22Rv1 (cell line): ENCODE measurements at regions not wholly inside any gene's neighbourhood (a gene's known extent, or its start where the extent isn't known, plus 50 kb on each side); places are given as distances from the start of the nearest gene placed in this dataset.

ENCODE experiments used
- H3K27ac ChIP-seq: fragments of 450-650 bp; 2 replicates; pipeline ENCODE4 v1.5.1; 2017
- ZFX ChIP-seq: fragments of 450-650 bp; IDR thresholded peaks from 2 replicates; pipeline ENCODE4 v1.6.1; 2017; ENCODE audit warnings: antibody characterized with exemption, borderline replicate concordance
- TF ChIP-seq, protein P1 (sequence below): fragments of 450-650 bp; IDR thresholded peaks from 2 replicates; pipeline ENCODE4 v1.5.1; 2017; ENCODE audit warnings: mild to moderate bottlenecking

DNA sequence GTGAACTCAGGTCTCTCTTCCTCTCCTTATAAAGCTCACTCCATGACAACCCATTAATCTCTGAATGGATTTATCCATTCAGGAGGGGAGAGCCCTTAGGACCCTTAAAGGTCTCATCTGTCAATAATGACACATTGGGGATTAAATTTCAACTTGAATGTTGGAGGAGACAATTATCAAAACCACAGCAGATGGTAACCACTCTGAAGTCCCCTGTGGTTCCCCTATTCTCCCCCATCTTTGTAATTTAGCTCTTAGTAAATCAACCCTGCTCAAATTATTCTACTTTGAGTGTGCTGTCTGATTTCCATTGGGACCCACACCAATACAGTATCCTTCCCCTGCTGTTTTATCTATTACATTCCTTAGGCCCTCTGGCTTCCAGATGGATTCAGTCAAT is 72.0 kb upstream of the RAI14 start:
- no peak for TF ChIP-seq ZFX
- TF ChIP-seq, protein P1, sequence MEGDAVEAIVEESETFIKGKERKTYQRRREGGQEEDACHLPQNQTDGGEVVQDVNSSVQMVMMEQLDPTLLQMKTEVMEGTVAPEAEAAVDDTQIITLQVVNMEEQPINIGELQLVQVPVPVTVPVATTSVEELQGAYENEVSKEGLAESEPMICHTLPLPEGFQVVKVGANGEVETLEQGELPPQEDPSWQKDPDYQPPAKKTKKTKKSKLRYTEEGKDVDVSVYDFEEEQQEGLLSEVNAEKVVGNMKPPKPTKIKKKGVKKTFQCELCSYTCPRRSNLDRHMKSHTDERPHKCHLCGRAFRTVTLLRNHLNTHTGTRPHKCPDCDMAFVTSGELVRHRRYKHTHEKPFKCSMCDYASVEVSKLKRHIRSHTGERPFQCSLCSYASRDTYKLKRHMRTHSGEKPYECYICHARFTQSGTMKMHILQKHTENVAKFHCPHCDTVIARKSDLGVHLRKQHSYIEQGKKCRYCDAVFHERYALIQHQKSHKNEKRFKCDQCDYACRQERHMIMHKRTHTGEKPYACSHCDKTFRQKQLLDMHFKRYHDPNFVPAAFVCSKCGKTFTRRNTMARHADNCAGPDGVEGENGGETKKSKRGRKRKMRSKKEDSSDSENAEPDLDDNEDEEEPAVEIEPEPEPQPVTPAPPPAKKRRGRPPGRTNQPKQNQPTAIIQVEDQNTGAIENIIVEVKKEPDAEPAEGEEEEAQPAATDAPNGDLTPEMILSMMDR, result no peak
- H3K27ac ChIP-seq, result no peak overlapping the region

DNA sequence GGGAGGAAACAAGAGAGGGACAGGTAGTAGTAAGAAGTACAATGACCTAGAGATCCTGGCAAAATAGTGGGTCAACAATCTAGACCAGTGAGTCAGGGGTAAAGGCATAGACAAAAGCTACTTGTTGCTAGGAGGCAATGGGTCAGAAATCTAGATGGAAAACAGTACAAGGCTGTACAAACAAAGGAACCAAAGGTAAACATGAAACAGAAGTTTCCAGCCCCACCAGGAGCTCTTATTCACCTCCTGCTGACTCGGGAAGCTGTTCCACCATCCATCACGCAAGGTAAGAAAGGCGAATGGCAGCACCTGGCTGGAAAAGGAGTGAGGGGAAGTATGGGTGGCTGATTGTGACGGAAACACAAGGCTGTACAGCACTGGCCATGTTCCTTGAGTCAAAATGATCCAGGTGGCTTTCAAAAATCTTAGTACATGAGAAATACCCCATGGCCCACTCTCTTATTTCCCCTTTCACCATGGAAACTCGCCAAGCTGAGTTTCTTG is 70.5 kb upstream of the RAI14 start:
- H3K27ac ChIP-seq, result no peak overlapping the region
- TF ChIP-seq, protein P1, result no peak
- no peak for TF ChIP-seq ZFX

DNA sequence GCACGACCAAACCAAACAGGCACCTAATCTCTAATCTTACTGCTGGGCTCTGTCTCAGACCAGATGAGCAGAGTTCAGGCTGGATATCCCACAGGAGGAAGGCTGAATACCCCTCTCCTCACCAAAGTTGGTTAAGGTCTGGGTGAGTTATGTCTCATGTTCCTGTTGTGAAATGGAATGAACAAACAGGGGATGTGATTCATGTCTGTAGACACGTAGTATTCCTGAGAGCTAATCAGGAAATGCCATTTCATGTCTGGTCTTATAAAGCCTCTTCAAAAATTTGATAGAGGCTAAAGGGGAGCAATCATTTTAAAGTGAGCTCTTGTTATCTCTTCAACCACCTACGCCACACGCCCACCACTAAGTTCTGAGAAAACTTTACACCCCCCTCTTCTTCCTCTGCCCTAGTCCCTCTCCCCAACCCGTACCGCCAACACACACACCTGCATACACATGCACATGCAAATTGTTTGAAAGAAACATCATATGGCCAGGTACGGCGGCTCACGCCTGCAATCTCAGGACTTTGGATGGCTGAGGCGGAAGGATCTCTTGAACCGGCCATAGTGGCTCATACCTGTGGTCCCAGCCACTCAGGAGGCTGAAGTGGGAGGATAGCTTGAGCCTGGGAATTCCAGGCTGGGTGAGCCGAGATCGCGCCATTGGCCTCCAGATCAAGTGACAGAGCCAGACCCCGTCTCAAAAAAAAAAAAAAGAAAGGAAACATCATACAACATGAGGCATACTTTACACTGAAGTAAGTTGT is 69.8 kb upstream of the RAI14 start:
- H3K27ac ChIP-seq, result no peak overlapping the region
- TF ChIP-seq, protein P1, result no peak
- TF ChIP-seq ZFX, result no peak

DNA sequence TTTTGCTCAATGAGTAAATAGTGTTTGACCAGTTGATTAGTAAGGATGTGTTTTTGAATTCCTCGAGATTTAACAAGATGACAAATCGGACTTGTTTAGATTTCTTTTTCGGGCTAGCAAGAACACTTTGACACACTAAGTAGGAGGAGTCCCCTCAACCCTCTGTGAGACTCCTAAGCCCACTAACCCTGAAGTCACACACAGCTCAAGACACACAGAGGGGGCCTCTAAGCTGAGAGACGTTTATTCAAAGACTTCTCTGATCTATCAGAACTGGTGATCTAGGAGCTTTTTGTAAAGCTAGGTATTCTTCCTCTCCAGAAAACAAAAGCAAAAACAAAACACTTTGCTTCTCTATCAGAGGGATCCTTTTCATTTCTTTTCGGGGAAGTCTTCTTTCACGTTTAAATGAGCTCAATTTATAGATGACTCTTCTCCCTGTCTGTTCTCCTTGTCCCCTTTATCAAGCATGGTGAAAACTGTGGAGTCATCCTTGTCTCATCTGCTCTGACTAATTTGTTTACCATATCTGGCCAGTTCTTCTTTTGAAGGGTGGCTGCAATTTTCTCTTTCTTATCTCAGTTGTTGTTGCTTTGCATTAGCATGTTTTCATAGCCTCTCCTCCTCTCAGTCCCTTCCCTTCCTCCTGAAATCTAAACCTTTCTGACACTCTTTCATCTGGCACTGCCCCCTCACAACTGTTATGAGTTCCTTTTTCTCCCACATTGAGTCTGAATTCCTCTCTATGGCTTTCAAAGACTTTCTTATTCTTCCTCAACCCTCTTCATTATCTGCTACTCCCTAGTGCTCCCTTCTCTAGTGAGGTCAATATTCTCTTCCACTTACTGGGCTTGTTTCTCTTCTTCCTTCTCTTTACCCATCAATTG is 68.5 kb upstream of the RAI14 start:
- H3K27ac ChIP-seq, result no peak overlapping the region
- TF ChIP-seq ZFX, result no peak
- TF ChIP-seq, protein P1, result no peak

DNA sequence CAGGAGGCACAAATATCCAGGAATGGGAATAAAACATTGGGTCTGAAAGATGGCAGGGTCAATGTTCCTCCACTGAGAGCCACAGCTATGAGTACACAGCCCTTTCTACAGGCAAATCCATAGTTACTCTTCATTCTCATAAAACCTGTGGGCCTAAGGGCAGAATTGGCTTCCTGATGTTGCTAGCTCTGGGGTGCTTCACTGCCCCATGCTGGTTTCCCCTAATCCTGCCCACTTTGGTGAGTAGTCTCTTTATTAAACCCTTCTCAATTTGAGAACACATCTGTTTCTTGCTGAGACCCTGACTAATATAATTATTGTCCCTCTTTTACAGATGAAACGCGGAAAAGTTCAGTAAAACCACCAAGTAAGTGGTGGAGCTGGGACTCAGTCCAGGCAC is 66.3 kb upstream of the RAI14 start:
- no peak overlapping the region for H3K27ac ChIP-seq
- TF ChIP-seq, protein P1, result no peak
- no peak for TF ChIP-seq ZFX

DNA sequence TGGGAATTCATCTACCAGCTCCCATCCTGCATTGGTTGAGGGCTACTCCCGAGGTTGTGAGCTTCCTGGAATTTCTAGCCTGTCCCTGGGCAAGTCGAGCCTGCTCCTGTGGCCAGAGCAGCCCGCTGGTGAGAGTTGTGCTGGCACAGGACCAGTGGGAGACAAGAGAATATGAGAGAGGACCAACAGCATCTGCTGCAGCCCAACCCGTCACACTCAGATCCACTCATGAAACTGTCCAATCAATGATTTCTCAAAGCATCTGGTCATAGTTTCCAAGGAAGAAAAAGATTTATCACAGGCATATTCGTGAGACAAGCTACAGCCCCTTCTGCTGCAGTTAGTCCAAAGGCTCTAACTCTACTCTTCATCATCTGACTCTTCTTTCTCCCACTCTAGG is 64.4 kb upstream of the RAI14 start:
- no peak overlapping the region for H3K27ac ChIP-seq
- TF ChIP-seq, protein P1, result no peak
- TF ChIP-seq ZFX, result no peak
